Activated T-cell treated with anti-CD3 and anti-CD28 coated beads for 1 hour (primary cell): ENCODE measurements at regions not wholly inside any gene's neighbourhood (a gene's known extent, or its start where the extent isn't known, plus 50 kb on each side); places are given as distances from the start of the nearest gene placed in this dataset.
"Not testable (repeated sequence)": the region's sequence is repeated elsewhere in the genome, so short reads cannot be mapped to it uniquely, and the experiment has no call there.

Experiments used
- DNase-seq: peaks from one replicate; pipeline ENCODE4 v3.0.0-alpha.2; 2020; ENCODE audit warnings: low read depth

GRCh38 chr14:59006179-59006578, 182.3 kb upstream of the DAAM1 start:
- DNase-seq, result not testable (repeated sequence)

GRCh38 chr14:59009967-59010366, 178.5 kb upstream of the DAAM1 start:
- DNase-seq, result no peak

GRCh38 chr14:59013672-59014298, 174.7 kb upstream of the DAAM1 start:
- no peak for DNase-seq

- DNase-seq, result no peak
Observed at GRCh38 chr14:59015482-59015881, 173.0 kb upstream of the DAAM1 start.

GRCh38 chr14:59017285-59017965, 171.0 kb upstream of the DAAM1 start:
- no peak for DNase-seq

- no peak for DNase-seq
Observed at GRCh38 chr14:59018460-59018859, 170.0 kb upstream of the DAAM1 start.

GRCh38 chr14:59018978-59019377, 169.5 kb upstream of the DAAM1 start:
- no peak for DNase-seq

- DNase-seq, result no peak
Observed at GRCh38 chr14:59020382-59020781, 168.1 kb upstream of the DAAM1 start.

- no peak for DNase-seq
Observed at GRCh38 chr14:59022144-59022543, 166.3 kb upstream of the DAAM1 start.

- no peak for DNase-seq
Observed at GRCh38 chr14:59026081-59026480, 162.4 kb upstream of the DAAM1 start.

- DNase-seq, result not testable (repeated sequence)
Observed at GRCh38 chr14:59026640-59027039, 161.8 kb upstream of the DAAM1 start.

GRCh38 chr14:59028476-59029202, 159.8 kb upstream of the DAAM1 start:
- DNase-seq, result peak; percentile 1

- DNase-seq, result no peak
Observed at GRCh38 chr14:59032826-59033225, 155.6 kb upstream of the DAAM1 start.

GRCh38 chr14:59036134-59036533, 152.3 kb upstream of the DAAM1 start:
- no peak for DNase-seq

- DNase-seq, result no peak
Observed at GRCh38 chr14:59037086-59037485, 151.4 kb upstream of the DAAM1 start.

- DNase-seq, result no peak
Observed at GRCh38 chr14:59037620-59038019, 150.8 kb upstream of the DAAM1 start.

GRCh38 chr14:59038746-59039145, 149.7 kb upstream of the DAAM1 start:
- no peak for DNase-seq

GRCh38 chr14:59041308-59041707, 147.2 kb upstream of the DAAM1 start:
- DNase-seq, result no peak

GRCh38 chr14:59044707-59045106, 143.8 kb upstream of the DAAM1 start:
- no peak for DNase-seq

- DNase-seq, result no peak
Observed at GRCh38 chr14:59046746-59047145, 141.7 kb upstream of the DAAM1 start.

GRCh38 chr14:59055006-59055405, 133.5 kb upstream of the DAAM1 start:
- no peak for DNase-seq

GRCh38 chr14:59055439-59056045, 132.9 kb upstream of the DAAM1 start:
- peak; percentile 4 for DNase-seq

- no peak for DNase-seq
Observed at GRCh38 chr14:59057551-59057950, 130.9 kb upstream of the DAAM1 start.
